ENCODE measurements at regions not wholly inside any gene's neighbourhood (a gene's known extent, or its start where the extent isn't known, plus 50 kb on each side); places are given as distances from the start of the nearest gene placed in this dataset.

GRCh38 chr10:44703241-44704155 lies 207.6 kb upstream of the TMEM72 start:
- TF ChIP-seq POLR2AphosphoS5 (IDR thresholded peaks at IDR 0.05; ENCODE audit: low read depth, low read length) (no peak), POLR2A (IDR thresholded peaks at IDR 0.05; ENCODE audit: low read depth, low read length) (no peak), TAF1 (IDR thresholded peaks at IDR 0.05; ENCODE audit: low read depth, low read length) (no peak), POU2F2 (IDR thresholded peaks at IDR 0.05; ENCODE audit: low read depth, low read length) (no peak), SPI1 (IDR thresholded peaks at IDR 0.05; ENCODE audit: low read depth, low read length) (no peak)

Data from GM12891 (cell line).